ENCODE measurements at regions not wholly inside any gene's neighbourhood (a gene's known extent, or its start where the extent isn't known, plus 50 kb on each side); places are given as distances from the start of the nearest gene placed in this dataset.
A peak's percentile ranks its signal among the peaks of the same experiment; 100 is the strongest.

GRCh38 chr11:45560155-45560912, 105.1 kb downstream of the CHST1 start:
- Histone ChIP-seq H3K79me2 (ENCODE audit: insufficient read depth, low read length) (no peaks in the 10 kb centered on the region), H2AK5ac (ENCODE audit: insufficient read length, low read length) (no peak overlapping the region), H4K20me1 (ENCODE audit: control insufficient read depth, insufficient read depth, insufficient read length) (no peaks in the 10 kb centered on the region), H3K23ac (ENCODE audit: insufficient read length, low read depth, low read length) (no peak overlapping the region), H3K27ac (ENCODE audit: insufficient read length, low read depth, low read length) (no peak overlapping the region), H3K4me2 (ENCODE audit: insufficient read depth, insufficient read length, low read length) (no peak overlapping the region), H3K4ac (ENCODE audit: low read depth, low read length) (no peak overlapping the region), H3K9ac (ENCODE audit: extremely low read depth, insufficient read length, low read length) (no peak overlapping the region), H3K56ac (ENCODE audit: insufficient read length, low read depth, low read length) (no peak overlapping the region), H3K18ac (ENCODE audit: insufficient read length, low read depth, low read length) (no peak overlapping the region), H2AFZ (ENCODE audit: low read length) (no peak overlapping the region), H4K8ac (replicated peaks; ENCODE audit: insufficient read length, low read depth, low read length) (no peak overlapping the region), H2BK12ac (ENCODE audit: insufficient read length, low read depth, low read length) (no peak overlapping the region), H2BK20ac (ENCODE audit: low read depth, low read length, poor library complexity, severe bottlenecking) (no peak overlapping the region), H3K23me2 (ENCODE audit: insufficient read length, low read depth, low read length, poor library complexity, severe bottlenecking) (no peaks in the 10 kb centered on the region), H3K27me3 (ENCODE audit: insufficient read depth, low read length) (no peaks in the 10 kb centered on the region), H2BK5ac (ENCODE audit: insufficient read length, low read length) (no peak overlapping the region), H3K79me1 (ENCODE audit: insufficient read depth, low read depth, low read length, poor library complexity, severe bottlenecking) (no peaks in the 10 kb centered on the region), H3K14ac (ENCODE audit: insufficient read depth, low read length) (no peak overlapping the region), H2BK120ac (ENCODE audit: low read depth, low read length, poor library complexity, severe bottlenecking) (no peak overlapping the region), H3K4me1 (ENCODE audit: insufficient read depth, low read length) (peaks cover 4% of the 10 kb centered on the region; the same call in 1 of the 2 replicates), H3T11ph (ENCODE audit: low read length) (no peak overlapping the region), H3K9me3 (ENCODE audit: control insufficient read depth, low read depth, low read length) (no peaks in the 10 kb centered on the region), H2BK15ac (ENCODE audit: low read depth, low read length) (no peak overlapping the region), H4K5ac (ENCODE audit: insufficient read length, low read depth, low read length) (no peak overlapping the region), H4K91ac (ENCODE audit: insufficient read length, low read depth, low read length) (no peak overlapping the region)
- WGBS (ENCODE audit: extremely low coverage, insufficient read length, low lambda C conversion rate), result no CpG with 5 or more reads among the region's 10 CpGs
- Mint-ChIP-seq H3K4me3 (no peak overlapping the region), H3K4me1 (peaks cover 25 to 33% of the 10 kb centered on the region in 2 experiments), H3K36me3 (ENCODE audit: insufficient read depth in 1 of 3, low read depth in 3 of 3) (peaks cover 2 to 10% (median 3%) of the 10 kb centered on the region in 3 experiments; a peak in 4 of 7 replicates), H3K27ac (peak overlapping the region in 1 of 3 experiments; percentile 21; a peak in 1 of 7 replicates), H3K9me3 (no peaks in the 10 kb centered on the region; a peak in 3 of 5 replicates), H3K27me3 (ENCODE audit: low read depth) (peaks cover 5% of the 10 kb centered on the region)
- TF ChIP-seq CTCF (conservative IDR thresholded peaks at IDR 0.05), result no peak
- no peak for DNase-seq

Data from H9 (cell line).